K562 (cell line): ENCODE measurements at regions not wholly inside any gene's neighbourhood (a gene's known extent, or its start where the extent isn't known, plus 50 kb on each side); places are given as distances from the start of the nearest gene placed in this dataset.

Source experiments
- ATAC-seq: fragments of 200-7000 bp; cut with Tn5 transposase; 3 replicates; pipeline ENCODE4 v1.9.1; 2020; ENCODE audit warnings: moderate library complexity
- BruUV-seq: library from RNA; stranded (reverse); fragments of 400-500 nt; replicated peaks from 2 replicates; lab custom pipeline; 2021; lab: Mats Ljungman, UMichigan
- CTCF ChIA-PET: fragments of 300-600 bp; formaldehyde crosslinking; extraction: SDS; loops from one replicate; lab custom pipeline; 2021; ENCODE audit warnings: low intra/inter-chr PET ratio; lab: Yijun Ruan, JAX
- POLR2A ChIA-PET: fragments of 300-600, 350-650 bp; sonication (Branson Sonifier 250); formaldehyde crosslinking; extraction: SDS; loops from one replicate; lab custom pipeline; 2021; ENCODE audit warnings: antibody characterized with exemption, inconsistent platforms; lab: Yijun Ruan, JAX
- DNase-seq, 4 experiments: peaks; one replicate each; pipeline versions ENCODE4 v3.0.0 to v3.0.0-alpha.2; 2011 to 2018; ENCODE audit warnings: low spot score in 3 of 4, mixed read lengths in 3 of 4; ENCODE audit errors: extremely low read depth in 1 of 4
- FAIRE-seq: peaks from 2 replicates; lab custom pipeline; 2011; peaks lifted over from hg19 to GRCh38; lab: Jason Lieb, UNC
- H2AFZ ChIP-seq: 2 replicates; pipeline ENCODE4 v1.6.0; 2011; ENCODE audit warnings: low read depth, low read length, control low read depth, inconsistent platforms
- H3K27ac ChIP-seq: fragments of 200-600 bp; 3 replicates; pipeline ENCODE4 v1.8.0; 2011; ENCODE audit warnings: low read depth, mild to moderate bottlenecking, control low read depth, inconsistent platforms, low read length, moderate library complexity, mixed read lengths; ENCODE audit errors: extremely low read depth
- H3K27me3 ChIP-seq, 2 experiments: fragments of 300-600 bp in 1 of 2; 2 replicates in 1 of 2; 3 replicates in 1 of 2; pipeline versions ENCODE4 v1.6.0 to v1.8.0; 2011; ENCODE audit warnings: inconsistent platforms in 2 of 2, low read length in 2 of 2, mild to moderate bottlenecking in 1 of 2, mixed read lengths in 1 of 2, moderate library complexity in 1 of 2; ENCODE audit not compliant: control insufficient read depth in 2 of 2, insufficient read depth in 2 of 2
- H3K36me3 ChIP-seq: fragments of 300-600 bp; 3 replicates; pipeline ENCODE4 v1.8.0; 2011; ENCODE audit warnings: mild to moderate bottlenecking, low read length, inconsistent platforms; ENCODE audit not compliant: control insufficient read depth, insufficient read depth
- H3K4me1 ChIP-seq, 2 experiments: fragments of 200-600 bp in 1 of 2; replicated peaks in 1 of 2; 2 replicates in 1 of 2; 3 replicates in 1 of 2; pipeline versions ENCODE4 v1.5.1 to v1.8.0; 2011; ENCODE audit warnings: inconsistent platforms in 2 of 2, low read length in 2 of 2, mild to moderate bottlenecking in 1 of 2, mixed read lengths in 1 of 2, moderate library complexity in 1 of 2; ENCODE audit not compliant: control insufficient read depth in 2 of 2, insufficient read depth in 2 of 2
- H3K4me2 ChIP-seq: 2 replicates; pipeline ENCODE4 v1.6.1; 2011; ENCODE audit warnings: low read length, control low read depth, inconsistent platforms, mixed read lengths; ENCODE audit not compliant: insufficient read depth
- H3K4me3 ChIP-seq: fragments of 200-600 bp; sonication (generic), shearing (Covaris generic); 2 replicates; pipeline ENCODE4 v1.5.1; 2016; ENCODE audit warnings: control low read depth, inconsistent platforms
- H3K79me2 ChIP-seq: fragments of 200-600 bp; 3 replicates; pipeline ENCODE4 v1.8.0; 2011; ENCODE audit warnings: low read length, inconsistent platforms; ENCODE audit not compliant: control insufficient read depth, insufficient read depth
- H3K9ac ChIP-seq, 2 experiments: 2 replicates each; pipeline versions ENCODE4 v1.6.0 to v1.6.1; 2011; ENCODE audit warnings: low read depth in 2 of 2, low read length in 2 of 2, control low read depth in 1 of 2, inconsistent platforms in 1 of 2, mild to moderate bottlenecking in 1 of 2, mixed read lengths in 1 of 2; ENCODE audit not compliant: insufficient read depth in 1 of 2
- H3K9me1 ChIP-seq: one replicate; pipeline ENCODE4 v1.6.0; 2011; ENCODE audit warnings: inconsistent platforms, mild to moderate bottlenecking, low read length, moderate library complexity; ENCODE audit not compliant: control insufficient read depth, insufficient read depth
- H3K9me3 ChIP-seq: replicated peaks from 2 replicates; pipeline ENCODE4 v1.5.1; 2011; ENCODE audit warnings: low read depth, low read length, inconsistent platforms; ENCODE audit not compliant: control insufficient read depth, insufficient read depth
- H4K20me1 ChIP-seq: replicated peaks from 2 replicates; pipeline ENCODE4 v1.6.1; 2011; ENCODE audit warnings: low read length, inconsistent platforms, mixed read lengths; ENCODE audit not compliant: control insufficient read depth, insufficient read depth
- CBFA2T3 ChIP-seq: fragments of 450-650 bp; IDR thresholded peaks from 2 replicates; pipeline ENCODE4 v1.6.1; 2017
- CBX8 ChIP-seq: fragments of 200-600 bp; sonication (generic); IDR thresholded peaks from 2 replicates; pipeline ENCODE4 v1.6.1; 2012; ENCODE audit warnings: borderline replicate concordance, mixed run types, low read depth, mild to moderate bottlenecking, moderate library complexity, mixed read lengths, low read length, control low read depth, inconsistent platforms; ENCODE audit not compliant: poor library complexity, severe bottlenecking; ENCODE audit errors: extremely low read depth
- DACH1 ChIP-seq: fragments of 450-650 bp; IDR thresholded peaks from 2 replicates; pipeline ENCODE4 v1.6.1; 2018; ENCODE audit not compliant: partially characterized antibody
- DMBX1 ChIP-seq: fragments of 250-450 bp; sonication (Bioruptor Pico); IDR thresholded peaks from 2 replicates; pipeline ENCODE4 v1.8.0; 2022; ENCODE audit warnings: inconsistent platforms, mild to moderate bottlenecking, moderate library complexity, borderline replicate concordance
- FOSL1 ChIP-seq: fragments of 200-800 bp; sonication (Bioruptor generic); conservative IDR thresholded peaks from 2 replicates; pipeline ENCODE4 v1.6.1; 2016; ENCODE audit warnings: missing genetic modification characterization, missing compliant biosample characterization
- NFYB ChIP-seq: IDR thresholded peaks from 2 replicates; pipeline ENCODE4 v1.6.1; 2011; ENCODE audit warnings: mild to moderate bottlenecking, moderate library complexity; ENCODE audit not compliant: insufficient read length; ENCODE audit errors: extremely low read depth
- TSC22D4 ChIP-seq: fragments of 450-650 bp; IDR thresholded peaks from 2 replicates; pipeline ENCODE4 v1.6.1; 2016; ENCODE audit warnings: missing genetic modification characterization, missing biosample characterization, control low read depth
- ZNF586 ChIP-seq: fragments of 450-650 bp; formaldehyde crosslinking; conservative IDR thresholded peaks from 2 replicates; pipeline ENCODE4 v1.4.0; 2020; ENCODE audit warnings: mild to moderate bottlenecking, moderate library complexity
- WGBS: fragments of 100-300 bp; shearing (Covaris generic); methylation state at CpG from one replicate; pipeline ENCODE4 v1.1.6; 2016; ENCODE audit warnings: low coverage, mixed read lengths; ENCODE audit not compliant: insufficient coverage; ENCODE audit errors: missing lambda C conversion rate; 5-methylcytosine and 5-hydroxymethylcytosine counted together
- in situ Hi-C: fragments of 300-500 bp; cut with MboI; formaldehyde crosslinking; loops from 4 replicates; pipeline ENCODE4 v1.15.0; 2018; ENCODE audit warnings: inconsistent platforms, mixed read lengths
- intact Hi-C: fragments of 100-400 bp; cut with micrococcal nuclease; formaldehyde crosslinking; loops from 2 replicates; pipeline ENCODE4 v1.14.2; 2022

GRCh38 chr11:116275635-116276034 lies 497.2 kb downstream of the BUD13 start:
- no peak for FAIRE-seq
- no TSS peak for BruUV-seq
- in situ Hi-C loops, result loop anchor here (10.0 kb wide), 2 partner anchors 941 to 1501 kb away; no protein-coding TSS in a partner anchor
- POLR2A ChIA-PET, result no interaction called here
- intact Hi-C loops, result loop anchor here (1.0 to 5.0 kb wide), 5 partner anchors 58 to 1501 kb away; no protein-coding TSS in a partner anchor
- WGBS, result 5% methylated on average over 5 of the region's 5 CpGs
- no peaks in the 10 kb centered on the region for H3K36me3 ChIP-seq
- no peaks in the 10 kb centered on the region for H3K9me3 ChIP-seq
- no peak for DNase-seq
- H3K27ac ChIP-seq, result no peak overlapping the region
- H3K4me3 ChIP-seq, result no peak overlapping the region
- CTCF ChIA-PET, result interaction anchor here (1.3 to 1.6 kb wide), 2 partner anchors 940 to 952 kb away, joined by 5 to 8 read pairs; no protein-coding TSS in a partner anchor
- H4K20me1 ChIP-seq, result no peaks in the 10 kb centered on the region
- no peaks in the 10 kb centered on the region for H3K9me1 ChIP-seq
- peak; percentile 51 for TF ChIP-seq FOSL1 (tag)
- TF ChIP-seq ZNF586 (CRISPR knock-in tag), result no peak
- TF ChIP-seq CBX8, result no peak
- TF ChIP-seq, all 486 proteins: peak for 1
- Histone ChIP-seq H2AFZ (0 out of 2 replicates have a peak overlapping the region, but pooled peaks have one; percentile 96), H3K4me2 (no peak overlapping the region), H3K79me2 (no peaks in the 10 kb centered on the region), H3K4me1 (peaks cover 0 to 13% of the 10 kb centered on the region in 2 experiments; a peak in 2 of 5 replicates), H3K9ac (no peak overlapping the region; a peak in 1 of 4 replicates), H3K27me3 (no peaks in the 10 kb centered on the region; a peak in 1 of 5 replicates)
- no peak for ATAC-seq

GRCh38 chr11:116274521-116274920 lies 498.3 kb downstream of the BUD13 start:
- Histone ChIP-seq H3K9me1 (no peaks in the 10 kb centered on the region), H3K4me3 (no peak overlapping the region), H3K79me2 (no peaks in the 10 kb centered on the region), H3K4me1 (peaks cover 0 to 13% of the 10 kb centered on the region in 2 experiments; a peak in 2 of 5 replicates), H3K9ac (no peak overlapping the region), H3K27ac (no peak overlapping the region), H2AFZ (no peak overlapping the region), H4K20me1 (no peaks in the 10 kb centered on the region), H3K27me3 (no peaks in the 10 kb centered on the region; a peak in 1 of 5 replicates), H3K4me2 (no peak overlapping the region), H3K36me3 (no peaks in the 10 kb centered on the region), H3K9me3 (no peaks in the 10 kb centered on the region)
- FAIRE-seq (no peak), DNase-seq (no peak), ATAC-seq (no peak)
- intact Hi-C loops, result no loop called here
- TF ChIP-seq DACH1 (no peak), DMBX1 (CRISPR knock-in tag) (no peak), TSC22D4 (tag) (no peak), CBFA2T3 (no peak), NFYB (no peak)
- ChIA-PET CTCF (no interaction called here), POLR2A (no interaction called here)
- WGBS, result 3% methylated on average over 3 of the region's 4 CpGs
- no TSS peak for BruUV-seq
- in situ Hi-C loops, result loop anchor here (10.0 kb wide), 2 partner anchors 940 to 1500 kb away; no protein-coding TSS in a partner anchor
